ENCODE measurements at regions not wholly inside any gene's neighbourhood (a gene's known extent, or its start where the extent isn't known, plus 50 kb on each side); places are given as distances from the start of the nearest gene placed in this dataset.

GRCh38 chr15:100771746-100772145, 107.9 kb upstream of the ALDH1A3 start:
- TF ChIP-seq USF2 (IDR thresholded peaks at IDR 0.05; ENCODE audit: low read length), result no peak
- TF ChIP-seq CEBPB (IDR thresholded peaks at IDR 0.05; ENCODE audit: low read depth, low read length), result no peak
- no peak for TF ChIP-seq SIX5 (IDR thresholded peaks at IDR 0.05; ENCODE audit: low read depth, low read length)

All from H1 (cell line).